ENCODE measurements at regions not wholly inside any gene's neighbourhood (a gene's known extent, or its start where the extent isn't known, plus 50 kb on each side); places are given as distances from the start of the nearest gene placed in this dataset.

DNA sequence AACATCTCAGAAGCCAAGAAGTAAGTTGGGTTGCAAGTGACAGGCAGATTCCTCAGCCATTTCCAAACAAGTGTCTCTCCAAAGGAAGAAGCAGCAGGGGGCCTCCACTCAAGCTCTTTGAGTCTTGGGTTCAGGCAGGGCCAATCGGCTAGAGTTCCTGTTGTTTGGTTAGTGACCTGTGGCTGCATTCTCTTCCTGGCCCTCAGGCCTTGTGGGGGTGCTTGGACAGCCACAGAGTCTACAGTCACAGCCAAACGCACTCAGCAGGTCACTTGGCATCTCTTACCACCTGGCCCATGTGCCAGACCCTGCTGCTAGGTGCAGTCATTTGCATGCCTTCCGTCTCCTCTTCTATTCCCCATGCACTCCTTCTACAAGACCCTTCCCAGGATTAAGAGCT is 353.9 kb downstream of the GRIN2B start:
- TF ChIP-seq ZFP36 (IDR thresholded peaks at IDR 0.05; ENCODE audit: borderline replicate concordance, partially characterized antibody) = no peak
- TF ChIP-seq CTCF (IDR thresholded peaks at IDR 0.05) = no peak
- TF ChIP-seq, protein P1, sequence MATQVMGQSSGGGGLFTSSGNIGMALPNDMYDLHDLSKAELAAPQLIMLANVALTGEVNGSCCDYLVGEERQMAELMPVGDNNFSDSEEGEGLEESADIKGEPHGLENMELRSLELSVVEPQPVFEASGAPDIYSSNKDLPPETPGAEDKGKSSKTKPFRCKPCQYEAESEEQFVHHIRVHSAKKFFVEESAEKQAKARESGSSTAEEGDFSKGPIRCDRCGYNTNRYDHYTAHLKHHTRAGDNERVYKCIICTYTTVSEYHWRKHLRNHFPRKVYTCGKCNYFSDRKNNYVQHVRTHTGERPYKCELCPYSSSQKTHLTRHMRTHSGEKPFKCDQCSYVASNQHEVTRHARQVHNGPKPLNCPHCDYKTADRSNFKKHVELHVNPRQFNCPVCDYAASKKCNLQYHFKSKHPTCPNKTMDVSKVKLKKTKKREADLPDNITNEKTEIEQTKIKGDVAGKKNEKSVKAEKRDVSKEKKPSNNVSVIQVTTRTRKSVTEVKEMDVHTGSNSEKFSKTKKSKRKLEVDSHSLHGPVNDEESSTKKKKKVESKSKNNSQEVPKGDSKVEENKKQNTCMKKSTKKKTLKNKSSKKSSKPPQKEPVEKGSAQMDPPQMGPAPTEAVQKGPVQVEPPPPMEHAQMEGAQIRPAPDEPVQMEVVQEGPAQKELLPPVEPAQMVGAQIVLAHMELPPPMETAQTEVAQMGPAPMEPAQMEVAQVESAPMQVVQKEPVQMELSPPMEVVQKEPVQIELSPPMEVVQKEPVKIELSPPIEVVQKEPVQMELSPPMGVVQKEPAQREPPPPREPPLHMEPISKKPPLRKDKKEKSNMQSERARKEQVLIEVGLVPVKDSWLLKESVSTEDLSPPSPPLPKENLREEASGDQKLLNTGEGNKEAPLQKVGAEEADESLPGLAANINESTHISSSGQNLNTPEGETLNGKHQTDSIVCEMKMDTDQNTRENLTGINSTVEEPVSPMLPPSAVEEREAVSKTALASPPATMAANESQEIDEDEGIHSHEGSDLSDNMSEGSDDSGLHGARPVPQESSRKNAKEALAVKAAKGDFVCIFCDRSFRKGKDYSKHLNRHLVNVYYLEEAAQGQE (IDR thresholded peaks at IDR 0.05) = no peak
- no peak for TF ChIP-seq RAD21 (conservative IDR thresholded peaks at IDR 0.05 in 1 of 2, IDR thresholded peaks at IDR 0.05 in 1 of 2)
- TF ChIP-seq POLR2A (IDR thresholded peaks at IDR 0.05; ENCODE audit: low read length) = no peak
- TF ChIP-seq, protein P2, sequence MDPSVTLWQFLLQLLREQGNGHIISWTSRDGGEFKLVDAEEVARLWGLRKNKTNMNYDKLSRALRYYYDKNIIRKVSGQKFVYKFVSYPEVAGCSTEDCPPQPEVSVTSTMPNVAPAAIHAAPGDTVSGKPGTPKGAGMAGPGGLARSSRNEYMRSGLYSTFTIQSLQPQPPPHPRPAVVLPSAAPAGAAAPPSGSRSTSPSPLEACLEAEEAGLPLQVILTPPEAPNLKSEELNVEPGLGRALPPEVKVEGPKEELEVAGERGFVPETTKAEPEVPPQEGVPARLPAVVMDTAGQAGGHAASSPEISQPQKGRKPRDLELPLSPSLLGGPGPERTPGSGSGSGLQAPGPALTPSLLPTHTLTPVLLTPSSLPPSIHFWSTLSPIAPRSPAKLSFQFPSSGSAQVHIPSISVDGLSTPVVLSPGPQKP (IDR thresholded peaks at IDR 0.05; ENCODE audit: low read depth, low read length) = no peak
- no peak for TF ChIP-seq ZNF302 (CRISPR knock-in tag; IDR thresholded peaks at IDR 0.05)

Data from A549 (cell line).